ENCODE measurements at regions not wholly inside any gene's neighbourhood (a gene's known extent, or its start where the extent isn't known, plus 50 kb on each side); places are given as distances from the start of the nearest gene placed in this dataset.

GRCh38 chr10:131513901-131514300, 202.4 kb upstream of the TCERG1L start:
- no peak overlapping the region for H3K4me3 ChIP-seq (ENCODE audit: low read depth, low read length)
- DNase-seq (ENCODE audit: low read depth), result no peak
- no peak for TF ChIP-seq CTCF (IDR thresholded peaks at IDR 0.05; ENCODE audit: insufficient read depth, low read depth, low read length, missing control alignments)

GRCh38 chr10:131514454-131514853, 202.9 kb upstream of the TCERG1L start:
- H3K4me3 ChIP-seq (ENCODE audit: low read depth, low read length), result no peak overlapping the region
- no peak for TF ChIP-seq CTCF (IDR thresholded peaks at IDR 0.05; ENCODE audit: insufficient read depth, low read depth, low read length, missing control alignments)
- no peak for DNase-seq (ENCODE audit: low read depth)

- no peak for DNase-seq (ENCODE audit: low read depth)
- no peak overlapping the region for H3K4me3 ChIP-seq (ENCODE audit: low read depth, low read length)
- no peak for TF ChIP-seq CTCF (IDR thresholded peaks at IDR 0.05; ENCODE audit: insufficient read depth, low read depth, low read length, missing control alignments)
Measured at GRCh38 chr10:131516285-131516684, 204.8 kb upstream of the TCERG1L start.

- DNase-seq (ENCODE audit: low read depth), result no peak
- no peak overlapping the region for H3K4me3 ChIP-seq (ENCODE audit: low read depth, low read length)
- TF ChIP-seq CTCF (IDR thresholded peaks at IDR 0.05; ENCODE audit: insufficient read depth, low read depth, low read length, missing control alignments), result no peak
Measured at GRCh38 chr10:131517781-131518180, 206.3 kb upstream of the TCERG1L start.

- no peak for DNase-seq (ENCODE audit: low read depth)
- H3K4me3 ChIP-seq (ENCODE audit: low read depth, low read length), result no peak overlapping the region
- TF ChIP-seq CTCF (IDR thresholded peaks at IDR 0.05; ENCODE audit: insufficient read depth, low read depth, low read length, missing control alignments), result no peak
Measured at GRCh38 chr10:131519723-131520605, 208.4 kb upstream of the TCERG1L start.

GRCh38 chr10:131531265-131532190, 220.0 kb upstream of the TCERG1L start:
- DNase-seq (ENCODE audit: low read depth), result no peak
- no peak overlapping the region for H3K4me3 ChIP-seq (ENCODE audit: low read depth, low read length)
- TF ChIP-seq CTCF (IDR thresholded peaks at IDR 0.05; ENCODE audit: insufficient read depth, low read depth, low read length, missing control alignments), result no peak
